HEK293T (cell line): ENCODE measurements at regions not wholly inside any gene's neighbourhood (a gene's known extent, or its start where the extent isn't known, plus 50 kb on each side); places are given as distances from the start of the nearest gene placed in this dataset.

Experiments used
- ARNT ChIP-seq: fragments of 450-650 bp; IDR thresholded peaks from 2 replicates; pipeline ENCODE4 v1.6.1; 2017; ENCODE audit warnings: mild to moderate bottlenecking
- BHLHE40 ChIP-seq: fragments of 450-650 bp; IDR thresholded peaks from 2 replicates; pipeline ENCODE4 v1.6.1; 2016; ENCODE audit warnings: mild to moderate bottlenecking, moderate library complexity, borderline replicate concordance
- CTBP1 ChIP-seq: fragments of 450-650 bp; IDR thresholded peaks from 2 replicates; pipeline ENCODE4 v1.6.1; 2016; ENCODE audit warnings: borderline replicate concordance
- FOXA1 ChIP-seq: fragments of 450-650 bp; IDR thresholded peaks from 2 replicates; pipeline ENCODE4 v1.6.1; 2016; ENCODE audit warnings: mild to moderate bottlenecking
- FOXK2 ChIP-seq: fragments of 450-650 bp; IDR thresholded peaks from 2 replicates; pipeline ENCODE4 v1.6.1; 2016; ENCODE audit warnings: mild to moderate bottlenecking
- FOXM1 ChIP-seq: fragments of 450-650 bp; IDR thresholded peaks from 2 replicates; pipeline ENCODE4 v1.6.1; 2017; ENCODE audit warnings: mild to moderate bottlenecking, borderline replicate concordance
- HDGF ChIP-seq: fragments of 450-650 bp; IDR thresholded peaks from 2 replicates; pipeline ENCODE4 v1.6.1; 2017; ENCODE audit warnings: antibody characterized with exemption, borderline replicate concordance
- LEF1 ChIP-seq: fragments of 450-650 bp; IDR thresholded peaks from 2 replicates; pipeline ENCODE4 v1.6.1; 2017; ENCODE audit warnings: mild to moderate bottlenecking, borderline replicate concordance
- NFRKB ChIP-seq: fragments of 450-650 bp; IDR thresholded peaks from 2 replicates; pipeline ENCODE4 v1.6.1; 2016; ENCODE audit warnings: mild to moderate bottlenecking, moderate library complexity
- PKNOX1 ChIP-seq: fragments of 450-650 bp; IDR thresholded peaks from 2 replicates; pipeline ENCODE4 v1.6.1; 2016
- SP1 ChIP-seq: fragments of 450-650 bp; IDR thresholded peaks from 2 replicates; pipeline ENCODE4 v1.6.1; 2017
- TARDBP ChIP-seq: fragments of 450-650 bp; IDR thresholded peaks from 2 replicates; pipeline ENCODE4 v1.6.1; 2016

GRCh38 chr10:25678666-25679065, 255.4 kb upstream of the MYO3A start:
- TF ChIP-seq BHLHE40 (no peak), PKNOX1 (no peak), SP1 (no peak), FOXA1 (no peak), CTBP1 (no peak), ARNT (no peak), FOXM1 (no peak), FOXK2 (no peak), NFRKB (no peak), LEF1 (no peak), HDGF (no peak), TARDBP (no peak)
